Vagina (tissue), 2 donors: ENCODE measurements at regions not wholly inside any gene's neighbourhood (a gene's known extent, or its start where the extent isn't known, plus 50 kb on each side); places are given as distances from the start of the nearest gene placed in this dataset.
"Not testable (repeated sequence)": the region's sequence is repeated elsewhere in the genome, so short reads cannot be mapped to it uniquely, and the experiment has no call there.

ENCODE experiments used
- DNase-seq, 2 donors: peaks; one replicate each; pipeline ENCODE4 v3.0.0-alpha.2; 2017; ENCODE audit errors: extremely low spot score in 2 of 2
- H3K27ac ChIP-seq: fragments of 200-600 bp; sonication (generic); one replicate; pipeline ENCODE4 v1.5.1; 2019
- H3K27me3 ChIP-seq: fragments of 200-600 bp; sonication (generic); one replicate; pipeline ENCODE4 v1.5.1; 2019
- H3K36me3 ChIP-seq, 2 donors: fragments of 200-600 bp; sonication (generic); one replicate each; pipeline ENCODE4 v1.5.1; 2017 to 2019
- H3K4me1 ChIP-seq: fragments of 200-600 bp; sonication (generic); one replicate; pipeline ENCODE4 v1.5.1; 2019
- H3K4me3 ChIP-seq, 2 donors: fragments of 200-600 bp; sonication (generic); 1 replicate in 1 of 2; 2 replicates in 1 of 2; pipeline ENCODE4 v1.5.1; 2016 to 2019
- H3K9me3 ChIP-seq: fragments of 200-600 bp; sonication (generic); one replicate; pipeline ENCODE4 v1.5.1; 2019
- CTCF ChIP-seq, 3 experiments: fragments of 450-650 bp in 2 of 3; fragments of 200-600 bp in 1 of 3; sonication (generic) in 1 of 3; IDR thresholded peaks; one replicate each; pipeline ENCODE4 v1.5.1; 2017 to 2019; ENCODE audit warnings: antibody characterized with exemption in 3 of 3, mild to moderate bottlenecking in 2 of 3, moderate library complexity in 2 of 3
- POLR2A ChIP-seq, 2 donors: fragments of 450-650 bp; IDR thresholded peaks; one replicate each; pipeline ENCODE4 v1.6.1; 2017; ENCODE audit warnings: antibody characterized with exemption in 2 of 2, mild to moderate bottlenecking in 2 of 2, moderate library complexity in 2 of 2
- POLR2AphosphoS5 ChIP-seq, 2 donors: sonication (generic); formaldehyde crosslinking; IDR thresholded peaks; one replicate each; pipeline ENCODE4 v1.9.0; 2017; ENCODE audit warnings: antibody characterized with exemption in 2 of 2, mild to moderate bottlenecking in 2 of 2, low read depth in 1 of 2; ENCODE audit not compliant: insufficient read depth in 1 of 2
- intact Hi-C: fragments of 100-400 bp; cut with DNase I; formaldehyde crosslinking; loops from one replicate; pipeline ENCODE4 v1.15.1; 2023

- intact Hi-C loops, result no loop called here
- no peak for DNase-seq
- no peaks in the 10 kb centered on the region for H3K36me3 ChIP-seq
- no peaks in the 10 kb centered on the region for H3K4me1 ChIP-seq
- no peaks in the 10 kb centered on the region for H3K27me3 ChIP-seq
- H3K4me3 ChIP-seq, result no peak overlapping the region
- no peak overlapping the region for H3K27ac ChIP-seq
- H3K9me3 ChIP-seq, result no peaks in the 10 kb centered on the region
- TF ChIP-seq POLR2AphosphoS5 (IDR thresholded peaks at IDR 0.05; ENCODE audit: insufficient read depth in 1 of 2, low read depth in 1 of 2), result no peak
- TF ChIP-seq POLR2A (IDR thresholded peaks at IDR 0.05), result no peak
- TF ChIP-seq CTCF (IDR thresholded peaks at IDR 0.05), result no peak
Measured at GRCh38 chr11:127795326-127795725, 792.0 kb downstream of the ETS1 start.

- no peak overlapping the region for H3K4me3 ChIP-seq
- intact Hi-C loops, result no loop called here
- no peaks in the 10 kb centered on the region for H3K4me1 ChIP-seq
- no peaks in the 10 kb centered on the region for H3K9me3 ChIP-seq
- DNase-seq, result no peak
- no peaks in the 10 kb centered on the region for H3K27me3 ChIP-seq
- TF ChIP-seq POLR2A (IDR thresholded peaks at IDR 0.05) (no peak), CTCF (IDR thresholded peaks at IDR 0.05) (no peak), POLR2AphosphoS5 (IDR thresholded peaks at IDR 0.05; ENCODE audit: insufficient read depth in 1 of 2, low read depth in 1 of 2) (no peak)
- H3K36me3 ChIP-seq, result no peaks in the 10 kb centered on the region
- no peak overlapping the region for H3K27ac ChIP-seq
Measured at GRCh38 chr11:127791844-127792243, 791.3 kb upstream of the KIRREL3 start.

DNA sequence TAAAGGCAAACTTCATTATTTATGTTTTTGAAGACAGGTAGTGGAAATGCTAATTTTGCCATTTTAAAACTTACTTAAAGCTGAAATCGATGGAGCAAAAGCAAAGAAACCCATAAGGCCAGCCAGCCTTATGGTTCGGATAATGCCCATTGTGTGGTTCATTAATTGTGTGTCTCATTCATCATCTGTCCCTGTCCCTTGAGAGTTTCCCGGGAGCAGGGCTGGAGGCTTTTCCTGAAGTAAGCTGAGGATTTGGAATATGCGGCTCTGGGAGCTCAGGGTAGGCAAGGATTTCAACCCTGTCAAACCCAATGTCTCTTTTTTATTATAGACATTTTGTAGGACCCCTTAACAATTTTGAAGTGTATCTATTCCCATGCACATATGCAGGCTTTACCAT lies 790.0 kb upstream of the KIRREL3 start:
- H3K9me3 ChIP-seq, result no peaks in the 10 kb centered on the region
- no peak for DNase-seq
- no peaks in the 10 kb centered on the region for H3K36me3 ChIP-seq
- H3K4me3 ChIP-seq, result no peak overlapping the region
- intact Hi-C loops, result no loop called here
- H3K27me3 ChIP-seq, result no peaks in the 10 kb centered on the region
- TF ChIP-seq CTCF (IDR thresholded peaks at IDR 0.05) (no peak), POLR2AphosphoS5 (IDR thresholded peaks at IDR 0.05; ENCODE audit: insufficient read depth in 1 of 2, low read depth in 1 of 2) (no peak), POLR2A (IDR thresholded peaks at IDR 0.05) (no peak)
- H3K27ac ChIP-seq, result no peak overlapping the region
- no peaks in the 10 kb centered on the region for H3K4me1 ChIP-seq

- TF ChIP-seq CTCF (IDR thresholded peaks at IDR 0.05) (no peak), POLR2AphosphoS5 (IDR thresholded peaks at IDR 0.05; ENCODE audit: insufficient read depth in 1 of 2, low read depth in 1 of 2) (no peak), POLR2A (IDR thresholded peaks at IDR 0.05) (no peak)
- no peaks in the 10 kb centered on the region for H3K9me3 ChIP-seq
- no peak overlapping the region for H3K4me3 ChIP-seq
- intact Hi-C loops, result no loop called here
- no peak overlapping the region for H3K27ac ChIP-seq
- H3K4me1 ChIP-seq, result no peaks in the 10 kb centered on the region
- no peak for DNase-seq
- H3K36me3 ChIP-seq, result no peaks in the 10 kb centered on the region
- H3K27me3 ChIP-seq, result no peaks in the 10 kb centered on the region
Measured at GRCh38 chr11:127789927-127790326, 789.4 kb upstream of the KIRREL3 start.

- intact Hi-C loops, H3K27ac ChIP-seq, H3K4me1 ChIP-seq, DNase-seq, H3K4me3 ChIP-seq, H3K27me3 ChIP-seq, H3K36me3 ChIP-seq, H3K9me3 ChIP-seq: not testable (repeated sequence)
Measured at GRCh38 chr11:127772938-127773337, 772.4 kb upstream of the KIRREL3 start.

- H3K27me3 ChIP-seq, intact Hi-C loops: not testable (repeated sequence)
Measured at GRCh38 chr11:127768931-127769330, 768.4 kb upstream of the KIRREL3 start.

More at GRCh38 chr11:127768931-127769330, 768.4 kb upstream of the KIRREL3 start:
- DNase-seq, H3K27ac ChIP-seq, H3K4me1 ChIP-seq, H3K4me3 ChIP-seq, H3K36me3 ChIP-seq, H3K9me3 ChIP-seq: not testable (repeated sequence)
